Prostate gland (tissue), 2 donors: ENCODE measurements at regions not wholly inside any gene's neighbourhood (a gene's known extent, or its start where the extent isn't known, plus 50 kb on each side); places are given as distances from the start of the nearest gene placed in this dataset.

Experiments
- DNase-seq: peaks from one replicate; pipeline ENCODE4 v3.0.0-alpha.2; 2019; ENCODE audit warnings: low spot score
- H3K27ac ChIP-seq, 2 donors: fragments of 200-600 bp; sonication (generic); 2 replicates each; pipeline ENCODE4 v1.5.1; 2017 to 2019
- H3K27me3 ChIP-seq: fragments of 200-600 bp; sonication (generic); replicated peaks from 2 replicates; pipeline ENCODE4 v1.5.1; 2019; ENCODE audit not compliant: insufficient read depth
- H3K36me3 ChIP-seq, 2 donors: fragments of 200-600 bp; sonication (generic); 1 replicate in 1 of 2; 2 replicates in 1 of 2; pipeline versions ENCODE4 v1.5.1 to v1.8.1; 2017 to 2019
- H3K4me1 ChIP-seq: fragments of 200-600 bp; sonication (generic); replicated peaks from 2 replicates; pipeline ENCODE4 v1.5.1; 2019
- H3K4me3 ChIP-seq, 2 donors: fragments of 200-600 bp; sonication (generic); 2 replicates each; pipeline ENCODE4 v1.5.1; 2017 to 2019
- H3K9me3 ChIP-seq: fragments of 200-600 bp; sonication (generic); 2 replicates; pipeline ENCODE4 v1.5.1; 2017
- POLR2A ChIP-seq: fragments of 450-650 bp; IDR thresholded peaks from one replicate; pipeline ENCODE4 v1.6.1; 2016; ENCODE audit warnings: antibody characterized with exemption, mild to moderate bottlenecking
- POLR2AphosphoS5 ChIP-seq: sonication (generic); formaldehyde crosslinking; IDR thresholded peaks from one replicate; pipeline ENCODE4 v1.6.1; 2017; ENCODE audit warnings: antibody characterized with exemption
- WGBS: methylation state at CpG from one replicate; pipeline ENCODE4 v1.1.5; 2018; 5-methylcytosine and 5-hydroxymethylcytosine counted together
- intact Hi-C: fragments of 100-400 bp; cut with DNase I; formaldehyde crosslinking; loops from one replicate; pipeline ENCODE4 v1.14.2; 2022
- TF ChIP-seq, protein P1 (sequence below), 4 experiments: fragments of 200-600 bp in 2 of 4; fragments of 450-650 bp in 2 of 4; sonication (generic) in 2 of 4; IDR thresholded peaks; 1 replicate in 3 of 4; 2 replicates in 1 of 4; pipeline ENCODE4 v1.5.1; 2016 to 2019; ENCODE audit warnings: antibody characterized with exemption in 4 of 4, mild to moderate bottlenecking in 2 of 4, moderate library complexity in 2 of 4

DNA sequence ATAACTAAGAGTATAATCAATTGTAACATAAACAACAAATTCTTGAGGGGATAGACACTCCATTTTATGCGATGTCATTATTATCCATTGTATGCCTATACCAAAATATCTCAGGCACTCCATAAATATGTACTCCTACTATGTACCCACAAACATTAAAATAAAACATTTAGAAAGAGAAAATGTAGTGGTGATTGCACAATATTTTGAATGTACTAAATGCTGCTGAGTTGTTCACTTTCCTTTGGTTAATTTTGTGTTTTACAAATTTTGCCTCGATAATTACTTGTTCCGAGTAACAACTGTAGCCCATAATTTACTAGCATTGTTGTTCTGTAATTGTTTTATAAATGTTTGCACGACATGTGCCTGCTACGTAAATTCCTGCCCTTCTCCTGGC, 131.3 kb downstream of the DCLK3 start:
- no peaks in the 10 kb centered on the region for H3K27me3 ChIP-seq
- no peaks in the 10 kb centered on the region for H3K9me3 ChIP-seq
- DNase-seq = no peak
- WGBS = 82% methylated on average over 5 of the region's 5 CpGs
- TF ChIP-seq POLR2AphosphoS5 (no peak), POLR2A (no peak)
- TF ChIP-seq, protein P1, sequence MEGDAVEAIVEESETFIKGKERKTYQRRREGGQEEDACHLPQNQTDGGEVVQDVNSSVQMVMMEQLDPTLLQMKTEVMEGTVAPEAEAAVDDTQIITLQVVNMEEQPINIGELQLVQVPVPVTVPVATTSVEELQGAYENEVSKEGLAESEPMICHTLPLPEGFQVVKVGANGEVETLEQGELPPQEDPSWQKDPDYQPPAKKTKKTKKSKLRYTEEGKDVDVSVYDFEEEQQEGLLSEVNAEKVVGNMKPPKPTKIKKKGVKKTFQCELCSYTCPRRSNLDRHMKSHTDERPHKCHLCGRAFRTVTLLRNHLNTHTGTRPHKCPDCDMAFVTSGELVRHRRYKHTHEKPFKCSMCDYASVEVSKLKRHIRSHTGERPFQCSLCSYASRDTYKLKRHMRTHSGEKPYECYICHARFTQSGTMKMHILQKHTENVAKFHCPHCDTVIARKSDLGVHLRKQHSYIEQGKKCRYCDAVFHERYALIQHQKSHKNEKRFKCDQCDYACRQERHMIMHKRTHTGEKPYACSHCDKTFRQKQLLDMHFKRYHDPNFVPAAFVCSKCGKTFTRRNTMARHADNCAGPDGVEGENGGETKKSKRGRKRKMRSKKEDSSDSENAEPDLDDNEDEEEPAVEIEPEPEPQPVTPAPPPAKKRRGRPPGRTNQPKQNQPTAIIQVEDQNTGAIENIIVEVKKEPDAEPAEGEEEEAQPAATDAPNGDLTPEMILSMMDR (IDR thresholded peaks at IDR 0.05) = no peak
- intact Hi-C loops = no loop called here
- H3K27ac ChIP-seq = no peak overlapping the region
- no peak overlapping the region for H3K4me3 ChIP-seq
- no peaks in the 10 kb centered on the region for H3K4me1 ChIP-seq
- H3K36me3 ChIP-seq = no peaks in the 10 kb centered on the region

DNA sequence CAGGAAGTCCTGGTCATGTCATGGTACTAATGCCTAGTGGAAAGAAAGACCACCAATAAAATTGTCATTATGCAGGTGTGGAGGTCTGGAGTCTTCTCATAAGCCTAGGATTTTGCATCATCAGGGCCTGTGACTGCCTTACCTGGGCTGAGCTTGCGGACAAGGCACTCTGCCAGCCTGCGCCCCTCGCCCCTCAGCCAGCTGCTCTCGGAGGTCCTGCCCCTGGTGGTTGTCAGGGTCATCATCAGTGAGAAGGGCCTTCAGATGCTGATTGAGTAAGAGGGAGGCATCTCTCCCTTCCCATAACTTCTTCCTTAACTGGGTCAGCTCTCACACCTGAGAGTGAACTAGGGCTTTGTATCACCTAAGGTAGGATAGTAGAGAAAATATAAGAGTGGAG, 132.8 kb downstream of the DCLK3 start:
- DNase-seq = no peak
- intact Hi-C loops = no loop called here
- TF ChIP-seq POLR2AphosphoS5 = no peak
- no peak for TF ChIP-seq POLR2A
- TF ChIP-seq, protein P1 (IDR thresholded peaks at IDR 0.05) = no peak
- no peak overlapping the region for H3K4me3 ChIP-seq
- no peak overlapping the region for H3K27ac ChIP-seq
- H3K27me3 ChIP-seq = no peaks in the 10 kb centered on the region
- no peaks in the 10 kb centered on the region for H3K9me3 ChIP-seq
- no peaks in the 10 kb centered on the region for H3K4me1 ChIP-seq
- H3K36me3 ChIP-seq = no peaks in the 10 kb centered on the region
- WGBS = 77% methylated on average over 4 of the region's 4 CpGs

DNA sequence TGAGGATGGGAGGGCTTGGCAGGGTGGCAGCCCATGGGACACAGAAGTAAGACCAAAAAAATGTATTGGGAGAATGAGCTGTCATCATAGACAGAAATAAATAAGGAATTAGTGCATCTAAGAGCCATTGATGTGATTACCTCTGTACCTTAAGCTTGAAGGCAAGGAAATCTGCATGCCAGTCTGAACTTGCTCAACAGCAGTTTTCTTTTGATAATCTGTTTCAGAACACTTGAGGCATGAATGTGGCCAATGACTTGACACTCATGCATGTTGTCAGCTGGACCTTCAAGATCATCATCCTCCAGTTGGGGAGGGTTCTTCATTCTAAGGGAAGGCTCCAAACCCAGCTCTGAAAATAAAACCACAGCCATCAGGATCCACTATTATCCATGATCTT, 148.5 kb downstream of the DCLK3 start:
- Histone ChIP-seq H3K36me3 (no peaks in the 10 kb centered on the region), H3K27ac (no peak overlapping the region), H3K4me3 (no peak overlapping the region), H3K4me1 (no peaks in the 10 kb centered on the region), H3K27me3 (no peaks in the 10 kb centered on the region), H3K9me3 (no peaks in the 10 kb centered on the region)
- no peak for DNase-seq
- no peak for TF ChIP-seq POLR2A
- TF ChIP-seq, protein P1 (IDR thresholded peaks at IDR 0.05) = no peak
- no peak for TF ChIP-seq POLR2AphosphoS5
- intact Hi-C loops = no loop called here

DNA sequence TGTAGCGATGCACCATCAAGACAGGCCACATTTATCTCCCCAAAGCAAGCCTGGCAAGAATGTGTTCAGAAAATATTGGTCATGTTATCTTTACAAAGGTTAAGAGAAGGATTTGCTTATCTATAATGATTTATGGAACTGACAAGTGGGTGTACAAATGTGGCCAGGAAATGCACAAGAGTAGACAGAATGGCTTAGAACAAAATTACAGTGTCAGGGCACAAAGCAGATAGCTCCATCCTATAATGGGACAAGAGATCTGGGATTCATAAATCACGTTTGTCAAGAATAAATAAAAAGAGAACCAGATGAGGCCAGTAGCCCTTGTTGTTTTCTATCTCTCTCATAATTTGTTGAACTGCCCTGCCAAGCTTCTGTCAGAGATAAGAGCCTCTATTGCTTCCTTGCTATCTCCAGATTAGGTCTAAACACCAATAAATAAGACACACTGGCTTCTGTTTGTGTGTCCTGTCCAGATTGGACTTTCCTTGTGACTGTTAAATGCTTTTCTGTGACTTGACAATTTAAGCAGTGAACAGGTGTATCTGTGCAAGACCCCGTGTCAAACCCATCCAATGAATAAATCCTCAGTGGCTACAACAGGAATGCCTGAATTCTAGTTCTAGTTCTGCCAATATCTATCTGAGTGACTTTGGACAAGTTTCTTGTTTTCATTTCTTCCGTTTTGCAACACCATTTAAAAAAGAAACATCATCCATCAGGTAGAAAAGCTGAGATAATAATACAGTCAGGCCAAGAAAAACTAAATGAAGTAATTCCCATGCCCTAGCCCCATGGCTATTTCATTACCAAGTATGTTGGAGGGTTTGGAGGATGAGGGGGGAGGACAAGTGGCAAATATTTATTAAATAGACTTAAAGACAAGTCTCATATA, 157.2 kb downstream of the DCLK3 start:
- Histone ChIP-seq H3K4me1 (no peaks in the 10 kb centered on the region), H3K4me3 (no peak overlapping the region)

More for the DNA sequence above, 157.2 kb downstream of the DCLK3 start:
- no peak for DNase-seq
- intact Hi-C loops = no loop called here
- Histone ChIP-seq H3K27me3 (no peaks in the 10 kb centered on the region), H3K9me3 (no peaks in the 10 kb centered on the region), H3K36me3 (no peaks in the 10 kb centered on the region), H3K27ac (no peak overlapping the region)
- TF ChIP-seq POLR2AphosphoS5 (no peak), POLR2A (no peak)
- TF ChIP-seq, protein P1 (IDR thresholded peaks at IDR 0.05) = no peak
- 10% methylated on average over 4 of the region's 4 CpGs for WGBS
